ENCODE measurements at regions not wholly inside any gene's neighbourhood (a gene's known extent, or its start where the extent isn't known, plus 50 kb on each side); places are given as distances from the start of the nearest gene placed in this dataset.
A peak's percentile ranks its signal among the peaks of the same experiment; 100 is the strongest.

GRCh38 chr5:133696782-133697507 is 84.6 kb upstream of the FSTL4 start:
- Histone ChIP-seq H3K9me3 (no peaks in the 10 kb centered on the region), H3K27me3 (no peaks in the 10 kb centered on the region), H3K36me3 (no peaks in the 10 kb centered on the region), H3K4me1 (no peaks in the 10 kb centered on the region), H3K4me3 (no peak overlapping the region), H3K27ac (no peak overlapping the region)
- TF ChIP-seq CTCF (IDR thresholded peaks at IDR 0.05) (no peak), POLR2A (IDR thresholded peaks at IDR 0.05) (no peak)
- DNase-seq, result peak in 1 of 3 donors; percentile 27

GRCh38 chr5:133696006-133696584 is 83.8 kb upstream of the FSTL4 start:
- H3K36me3 ChIP-seq, result no peaks in the 10 kb centered on the region
- H3K4me3 ChIP-seq, result no peak overlapping the region
- H3K9me3 ChIP-seq, result no peaks in the 10 kb centered on the region
- H3K27me3 ChIP-seq, result no peaks in the 10 kb centered on the region
- peak in 1 of 3 donors; percentile 15 for DNase-seq
- H3K27ac ChIP-seq, result no peak overlapping the region
- no peaks in the 10 kb centered on the region for H3K4me1 ChIP-seq
- TF ChIP-seq POLR2A (IDR thresholded peaks at IDR 0.05), result no peak
- TF ChIP-seq CTCF (IDR thresholded peaks at IDR 0.05), result no peak

- Histone ChIP-seq H3K27ac (no peak overlapping the region), H3K4me1 (no peaks in the 10 kb centered on the region), H3K27me3 (no peaks in the 10 kb centered on the region), H3K36me3 (no peaks in the 10 kb centered on the region), H3K4me3 (no peak overlapping the region), H3K9me3 (no peaks in the 10 kb centered on the region)
- no peak for TF ChIP-seq POLR2A (IDR thresholded peaks at IDR 0.05)
- DNase-seq, result no peak
Measured at GRCh38 chr5:133694181-133694831, 82.0 kb upstream of the FSTL4 start.

- H3K4me3 ChIP-seq, result no peak overlapping the region
- H3K9me3 ChIP-seq, result no peaks in the 10 kb centered on the region
- no peaks in the 10 kb centered on the region for H3K4me1 ChIP-seq
- no peaks in the 10 kb centered on the region for H3K27me3 ChIP-seq
- H3K36me3 ChIP-seq, result no peaks in the 10 kb centered on the region
- DNase-seq, result no peak
- TF ChIP-seq POLR2A (IDR thresholded peaks at IDR 0.05) (no peak), CTCF (IDR thresholded peaks at IDR 0.05) (no peak)
- H3K27ac ChIP-seq, result no peak overlapping the region
Measured at GRCh38 chr5:133691448-133691847, 79.1 kb upstream of the FSTL4 start.

GRCh38 chr5:133690746-133691145 is 78.4 kb upstream of the FSTL4 start:
- DNase-seq, result no peak
- TF ChIP-seq CTCF (IDR thresholded peaks at IDR 0.05), result no peak
- TF ChIP-seq POLR2A (IDR thresholded peaks at IDR 0.05), result no peak
- H3K27ac ChIP-seq, result no peak overlapping the region
- H3K9me3 ChIP-seq, result no peaks in the 10 kb centered on the region
- H3K4me3 ChIP-seq, result no peak overlapping the region
- H3K4me1 ChIP-seq, result no peaks in the 10 kb centered on the region
- H3K36me3 ChIP-seq, result no peaks in the 10 kb centered on the region
- H3K27me3 ChIP-seq, result no peaks in the 10 kb centered on the region

- H3K9me3 ChIP-seq, result no peaks in the 10 kb centered on the region
- H3K4me3 ChIP-seq, result no peak overlapping the region
- no peaks in the 10 kb centered on the region for H3K27me3 ChIP-seq
- H3K36me3 ChIP-seq, result no peaks in the 10 kb centered on the region
- H3K27ac ChIP-seq, result no peak overlapping the region
- no peak for DNase-seq
- H3K4me1 ChIP-seq, result no peaks in the 10 kb centered on the region
- no peak for TF ChIP-seq POLR2A (IDR thresholded peaks at IDR 0.05)
- no peak for TF ChIP-seq CTCF (IDR thresholded peaks at IDR 0.05)
Measured at GRCh38 chr5:133688391-133688790, 76.0 kb upstream of the FSTL4 start.
